ENCODE measurements at regions not wholly inside any gene's neighbourhood (a gene's known extent, or its start where the extent isn't known, plus 50 kb on each side); places are given as distances from the start of the nearest gene placed in this dataset.

DNA sequence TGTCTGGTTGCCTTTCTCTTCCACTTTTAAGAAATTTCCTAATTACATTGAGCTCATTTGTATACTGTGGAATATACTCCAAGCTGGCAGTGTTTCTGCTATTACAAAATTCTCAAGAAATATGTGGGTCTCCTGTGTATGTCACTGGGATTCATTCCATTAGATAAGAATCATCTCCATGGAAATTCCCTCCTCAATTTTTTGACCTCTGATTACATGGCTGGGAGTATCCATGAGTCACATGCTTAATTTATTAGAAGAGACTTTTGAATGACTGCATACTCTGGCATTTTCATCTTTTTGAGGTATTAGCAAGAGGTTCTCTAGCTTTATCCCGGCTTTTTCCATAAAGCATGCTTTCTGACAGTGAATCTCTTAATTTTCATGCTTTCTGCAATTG is 665.5 kb upstream of the CNTNAP5 start:
- Histone ChIP-seq H3K36me3 (no peaks in the 10 kb centered on the region), H3K4me3 (no peak overlapping the region), H3K4me1 (no peaks in the 10 kb centered on the region), H3K27ac (no peak overlapping the region), H3K9me3 (no peaks in the 10 kb centered on the region), H3K27me3 (no peaks in the 10 kb centered on the region)
- DNase-seq (no peak), ATAC-seq (no peak)
- TF ChIP-seq, protein P1, sequence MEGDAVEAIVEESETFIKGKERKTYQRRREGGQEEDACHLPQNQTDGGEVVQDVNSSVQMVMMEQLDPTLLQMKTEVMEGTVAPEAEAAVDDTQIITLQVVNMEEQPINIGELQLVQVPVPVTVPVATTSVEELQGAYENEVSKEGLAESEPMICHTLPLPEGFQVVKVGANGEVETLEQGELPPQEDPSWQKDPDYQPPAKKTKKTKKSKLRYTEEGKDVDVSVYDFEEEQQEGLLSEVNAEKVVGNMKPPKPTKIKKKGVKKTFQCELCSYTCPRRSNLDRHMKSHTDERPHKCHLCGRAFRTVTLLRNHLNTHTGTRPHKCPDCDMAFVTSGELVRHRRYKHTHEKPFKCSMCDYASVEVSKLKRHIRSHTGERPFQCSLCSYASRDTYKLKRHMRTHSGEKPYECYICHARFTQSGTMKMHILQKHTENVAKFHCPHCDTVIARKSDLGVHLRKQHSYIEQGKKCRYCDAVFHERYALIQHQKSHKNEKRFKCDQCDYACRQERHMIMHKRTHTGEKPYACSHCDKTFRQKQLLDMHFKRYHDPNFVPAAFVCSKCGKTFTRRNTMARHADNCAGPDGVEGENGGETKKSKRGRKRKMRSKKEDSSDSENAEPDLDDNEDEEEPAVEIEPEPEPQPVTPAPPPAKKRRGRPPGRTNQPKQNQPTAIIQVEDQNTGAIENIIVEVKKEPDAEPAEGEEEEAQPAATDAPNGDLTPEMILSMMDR (IDR thresholded peaks at IDR 0.05), result no peak
- intact Hi-C loops (cut with DNase I), result no loop called here

DNA sequence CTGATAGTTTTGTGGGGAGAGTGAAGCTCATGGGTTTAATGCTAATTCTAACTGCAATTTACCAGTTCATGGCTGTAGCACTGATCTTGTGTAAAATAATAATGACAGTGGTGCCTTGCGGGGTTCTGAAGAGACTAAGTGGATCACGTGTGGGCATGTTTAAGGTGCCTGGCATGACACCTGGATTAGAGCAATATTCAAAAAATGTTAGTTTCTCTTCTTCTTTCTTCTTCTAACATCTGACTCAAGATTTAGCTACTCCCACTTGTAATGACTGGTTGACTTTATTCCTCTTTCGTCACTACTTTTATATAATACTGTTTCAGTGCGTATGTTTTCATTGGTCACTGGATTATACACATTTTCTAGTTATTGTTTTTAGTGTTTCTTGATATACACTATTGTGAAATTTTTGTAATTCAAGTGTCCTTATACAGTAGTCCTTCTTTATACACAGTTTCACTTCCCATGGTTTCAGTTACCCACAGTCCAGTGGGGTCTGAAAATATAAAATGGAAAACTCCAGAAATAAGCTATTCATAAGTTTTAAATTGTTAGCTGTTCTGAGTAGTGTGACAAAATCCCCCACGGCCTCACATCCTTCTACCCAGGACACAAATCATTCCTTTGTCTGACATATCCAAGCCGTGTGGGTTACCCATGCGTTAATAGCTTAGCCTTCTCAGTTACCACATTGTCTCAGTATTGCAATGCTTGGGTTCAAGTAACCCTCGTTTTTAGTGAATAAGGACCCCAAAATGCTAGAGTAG is 662.2 kb upstream of the CNTNAP5 start:
- Histone ChIP-seq H3K27me3 (no peaks in the 10 kb centered on the region), H3K27ac (no peak overlapping the region), H3K9me3 (no peaks in the 10 kb centered on the region), H3K4me3 (no peak overlapping the region), H3K36me3 (no peaks in the 10 kb centered on the region), H3K4me1 (no peaks in the 10 kb centered on the region)
- no peak for DNase-seq
- TF ChIP-seq, protein P1 (IDR thresholded peaks at IDR 0.05), result no peak
- intact Hi-C loops (cut with DNase I), result no loop called here
- ATAC-seq, result no peak

DNA sequence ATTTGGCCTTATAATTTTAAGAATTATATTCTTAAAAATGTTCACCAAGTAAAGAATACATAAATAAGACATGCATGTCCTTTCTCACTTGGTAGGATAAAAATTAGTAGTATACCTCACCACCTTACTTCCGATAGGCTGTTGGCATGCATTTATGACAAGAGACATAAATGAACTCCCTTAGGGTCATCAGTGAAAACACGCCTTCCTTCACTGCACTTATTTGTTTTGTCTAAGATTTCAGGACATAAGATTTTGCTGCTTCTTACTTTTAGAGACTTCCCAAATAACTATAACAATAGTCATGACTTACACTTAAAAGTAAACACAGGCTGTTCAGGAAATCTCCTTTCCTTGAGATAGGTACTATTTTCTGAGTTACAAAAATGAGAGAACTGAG is 661.3 kb upstream of the CNTNAP5 start:
- Histone ChIP-seq H3K9me3 (no peaks in the 10 kb centered on the region), H3K36me3 (no peaks in the 10 kb centered on the region), H3K27me3 (no peaks in the 10 kb centered on the region), H3K27ac (no peak overlapping the region), H3K4me3 (no peak overlapping the region), H3K4me1 (no peaks in the 10 kb centered on the region)
- no peak for DNase-seq
- intact Hi-C loops (cut with DNase I), result no loop called here
- no peak for ATAC-seq
- TF ChIP-seq, protein P1 (IDR thresholded peaks at IDR 0.05), result no peak

DNA sequence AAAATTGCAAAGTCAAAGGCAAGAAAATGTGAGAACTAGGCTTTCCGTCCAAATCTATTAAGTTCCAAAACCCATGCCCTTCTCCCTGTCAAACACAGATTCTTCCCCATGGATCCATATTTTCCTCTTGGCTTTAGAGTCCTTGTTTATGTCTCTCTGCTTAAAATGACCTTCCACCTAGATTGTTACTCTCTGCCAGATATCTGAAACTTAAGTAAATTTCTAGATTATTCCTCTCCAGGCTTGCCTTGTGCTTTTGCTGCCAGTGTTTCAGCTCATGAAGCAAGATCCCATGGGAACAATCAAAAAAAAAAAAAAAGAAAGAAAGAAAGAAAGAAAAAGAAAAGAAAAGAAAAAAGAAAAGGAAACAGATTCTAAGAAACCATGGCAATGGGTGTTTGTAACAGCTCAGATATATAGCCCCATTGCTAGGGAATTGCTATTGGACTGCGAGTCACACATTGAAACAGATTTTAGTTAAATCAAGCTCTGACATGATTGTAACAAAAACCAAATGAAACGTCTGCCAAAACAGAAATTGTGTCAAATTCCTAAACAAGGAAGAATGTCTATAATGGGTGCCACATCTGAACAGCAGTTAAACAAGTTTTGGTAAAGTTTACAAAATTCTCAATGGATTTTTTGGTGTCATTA is 660.7 kb upstream of the CNTNAP5 start:
- DNase-seq (no peak), ATAC-seq (no peak)
- H3K27me3 ChIP-seq, result no peaks in the 10 kb centered on the region
- H3K36me3 ChIP-seq, result no peaks in the 10 kb centered on the region
- TF ChIP-seq, protein P1 (IDR thresholded peaks at IDR 0.05), result no peak
- H3K9me3 ChIP-seq, result no peaks in the 10 kb centered on the region
- H3K27ac ChIP-seq, result no peak overlapping the region
- intact Hi-C loops (cut with DNase I), result no loop called here
- no peaks in the 10 kb centered on the region for H3K4me1 ChIP-seq
- H3K4me3 ChIP-seq, result no peak overlapping the region

DNA sequence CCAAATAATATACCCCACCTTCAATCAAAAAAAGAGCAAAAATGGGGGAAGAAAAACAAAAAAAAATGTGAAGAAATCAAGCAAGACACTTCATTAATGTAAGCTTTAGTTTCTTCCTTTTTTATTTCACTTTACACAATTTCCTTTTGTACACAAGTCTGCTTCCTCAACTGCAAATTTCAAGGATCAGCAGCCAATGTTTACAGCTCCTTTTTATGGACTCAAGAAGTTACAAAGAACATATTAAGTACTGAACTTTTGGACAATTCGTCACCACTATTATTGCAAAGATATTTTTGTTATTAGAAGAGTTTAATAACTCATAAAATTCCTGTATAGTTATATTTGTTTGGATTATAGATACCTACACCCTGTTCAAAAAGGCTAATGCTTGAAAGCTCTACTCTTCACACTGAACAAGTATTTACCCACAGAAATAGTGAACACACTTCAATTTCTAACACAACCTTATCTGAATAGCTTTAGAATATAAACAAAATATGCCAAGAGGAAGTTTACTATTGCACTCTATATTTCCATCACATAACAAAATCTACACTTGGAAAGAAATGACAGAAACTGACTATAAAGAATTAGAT is 658.7 kb upstream of the CNTNAP5 start:
- Histone ChIP-seq H3K4me1 (no peaks in the 10 kb centered on the region), H3K27me3 (no peaks in the 10 kb centered on the region), H3K27ac (no peak overlapping the region), H3K36me3 (no peaks in the 10 kb centered on the region), H3K4me3 (no peak overlapping the region), H3K9me3 (no peaks in the 10 kb centered on the region)
- DNase-seq, result no peak
- intact Hi-C loops (cut with DNase I), result no loop called here
- TF ChIP-seq, protein P1 (IDR thresholded peaks at IDR 0.05), result no peak
- ATAC-seq, result no peak
